H1 (cell line): ENCODE measurements at regions not wholly inside any gene's neighbourhood (a gene's known extent, or its start where the extent isn't known, plus 50 kb on each side); places are given as distances from the start of the nearest gene placed in this dataset.

Experiments
- CEBPB ChIP-seq: IDR thresholded peaks from 2 replicates; pipeline ENCODE4 v1.6.1; 2012; ENCODE audit warnings: low read depth, low read length
- EGR1 ChIP-seq: IDR thresholded peaks from 2 replicates; pipeline ENCODE4 v1.6.1; 2011; ENCODE audit warnings: low read depth, low read length, borderline replicate concordance
- JUND ChIP-seq: IDR thresholded peaks from 2 replicates; pipeline ENCODE4 v1.6.1; 2011; ENCODE audit warnings: mild to moderate bottlenecking, improper control_type of control experiment, low read length
- KDM5A ChIP-seq: fragments of 200-600 bp; IDR thresholded peaks from 2 replicates; pipeline ENCODE4 v1.7.1; 2012; ENCODE audit warnings: mild to moderate bottlenecking, low read length, inconsistent platforms, mixed read lengths
- PHF8 ChIP-seq: fragments of 200-600 bp; sonication (generic); conservative IDR thresholded peaks from 2 replicates; pipeline ENCODE4 v1.7.1; 2012; ENCODE audit warnings: low read depth, mild to moderate bottlenecking, inconsistent platforms, low read length, moderate library complexity
- SAP30 ChIP-seq: fragments of 300-600 bp; sonication (generic); IDR thresholded peaks from 2 replicates; pipeline ENCODE4 v1.7.1; 2012; ENCODE audit warnings: low read length, moderate library complexity, mild to moderate bottlenecking, inconsistent platforms; ENCODE audit not compliant: insufficient read depth, insufficient replicate concordance

- no peak for TF ChIP-seq EGR1
- TF ChIP-seq JUND, result no peak
- no peak for TF ChIP-seq KDM5A
- TF ChIP-seq SAP30, result no peak
- no peak for TF ChIP-seq CEBPB
- no peak for TF ChIP-seq PHF8
Measured at GRCh38 chr12:46920499-46920898, 94.7 kb upstream of the SLC38A4 start (continued).
